DOHH2 (cell line): ENCODE measurements at regions not wholly inside any gene's neighbourhood (a gene's known extent, or its start where the extent isn't known, plus 50 kb on each side); places are given as distances from the start of the nearest gene placed in this dataset.
"Not testable (repeated sequence)": the region's sequence is repeated elsewhere in the genome, so short reads cannot be mapped to it uniquely, and the experiment has no call there.

ENCODE experiments used
- H3F3A ChIP-seq: fragments of 200-600 bp; sonication (generic), shearing (Covaris generic); 2 replicates; pipeline ENCODE4 v1.6.0; 2016; ENCODE audit warnings: antibody characterized with exemption, mild to moderate bottlenecking; ENCODE audit not compliant: control insufficient read depth, insufficient read depth
- H3K27ac ChIP-seq: fragments of 200-600 bp; sonication (generic); 2 replicates; pipeline ENCODE4 v1.5.1; 2014; ENCODE audit warnings: low read depth, mild to moderate bottlenecking, low read length, moderate library complexity
- H3K27me3 ChIP-seq: fragments of 200-600 bp; sonication (generic); 2 replicates; pipeline ENCODE4 v1.6.1; 2014; ENCODE audit warnings: mild to moderate bottlenecking, low read length, mixed read lengths; ENCODE audit not compliant: control insufficient read depth
- H3K36me3 ChIP-seq: fragments of 200-600 bp; sonication (generic); 2 replicates; pipeline ENCODE4 v1.6.1; 2014; ENCODE audit warnings: mild to moderate bottlenecking, low read length, moderate library complexity, mixed read lengths; ENCODE audit not compliant: control insufficient read depth
- H3K4me1 ChIP-seq: fragments of 200-600 bp; sonication (generic); 2 replicates; pipeline ENCODE4 v1.6.1; 2014; ENCODE audit warnings: mild to moderate bottlenecking, low read length, mixed read lengths; ENCODE audit not compliant: control insufficient read depth
- H3K4me2 ChIP-seq: fragments of 200-600 bp; sonication (generic); 2 replicates; pipeline ENCODE4 v1.6.0; 2014; ENCODE audit warnings: mild to moderate bottlenecking, low read length, moderate library complexity
- H3K4me3 ChIP-seq: fragments of 200-600 bp; sonication (generic); 2 replicates; pipeline ENCODE4 v1.5.1; 2014; ENCODE audit warnings: mild to moderate bottlenecking, low read length, mixed read lengths
- H3K79me2 ChIP-seq: fragments of 200-600 bp; sonication (generic); 2 replicates; pipeline ENCODE4 v1.6.1; 2014; ENCODE audit warnings: mild to moderate bottlenecking, low read length, mixed read lengths; ENCODE audit not compliant: control insufficient read depth
- H3K9me2 ChIP-seq: fragments of 200-600 bp; sonication (generic); replicated peaks from 2 replicates; pipeline ENCODE4 v1.6.1; 2014; ENCODE audit warnings: mild to moderate bottlenecking, low read length, mixed read lengths; ENCODE audit not compliant: control insufficient read depth
- H3K9me3 ChIP-seq: fragments of 200-600 bp; sonication (generic); 2 replicates; pipeline ENCODE4 v1.6.1; 2014; ENCODE audit warnings: antibody characterized with exemption, low read length, mixed read lengths; ENCODE audit not compliant: control insufficient read depth, insufficient read depth
- H4K20me1 ChIP-seq: fragments of 200-600 bp; sonication (generic); 2 replicates; pipeline ENCODE4 v1.6.0; 2014; ENCODE audit warnings: low read depth, mild to moderate bottlenecking, antibody characterized with exemption, low read length, moderate library complexity; ENCODE audit not compliant: control insufficient read depth, insufficient read depth
- EZH2phosphoT487 ChIP-seq: fragments of 200-600 bp; sonication (generic); IDR thresholded peaks from 2 replicates; pipeline ENCODE4 v1.6.1; 2017; ENCODE audit warnings: borderline replicate concordance, mild to moderate bottlenecking, antibody characterized with exemption, low read length, moderate library complexity, mixed read lengths
- TF ChIP-seq, protein P1 (sequence below): fragments of 200-600 bp; sonication (generic); IDR thresholded peaks from one replicate; pipeline ENCODE4 v1.5.1; 2014; ENCODE audit warnings: antibody characterized with exemption, mild to moderate bottlenecking, low read depth, low read length; ENCODE audit not compliant: poor library complexity, severe bottlenecking

DNA sequence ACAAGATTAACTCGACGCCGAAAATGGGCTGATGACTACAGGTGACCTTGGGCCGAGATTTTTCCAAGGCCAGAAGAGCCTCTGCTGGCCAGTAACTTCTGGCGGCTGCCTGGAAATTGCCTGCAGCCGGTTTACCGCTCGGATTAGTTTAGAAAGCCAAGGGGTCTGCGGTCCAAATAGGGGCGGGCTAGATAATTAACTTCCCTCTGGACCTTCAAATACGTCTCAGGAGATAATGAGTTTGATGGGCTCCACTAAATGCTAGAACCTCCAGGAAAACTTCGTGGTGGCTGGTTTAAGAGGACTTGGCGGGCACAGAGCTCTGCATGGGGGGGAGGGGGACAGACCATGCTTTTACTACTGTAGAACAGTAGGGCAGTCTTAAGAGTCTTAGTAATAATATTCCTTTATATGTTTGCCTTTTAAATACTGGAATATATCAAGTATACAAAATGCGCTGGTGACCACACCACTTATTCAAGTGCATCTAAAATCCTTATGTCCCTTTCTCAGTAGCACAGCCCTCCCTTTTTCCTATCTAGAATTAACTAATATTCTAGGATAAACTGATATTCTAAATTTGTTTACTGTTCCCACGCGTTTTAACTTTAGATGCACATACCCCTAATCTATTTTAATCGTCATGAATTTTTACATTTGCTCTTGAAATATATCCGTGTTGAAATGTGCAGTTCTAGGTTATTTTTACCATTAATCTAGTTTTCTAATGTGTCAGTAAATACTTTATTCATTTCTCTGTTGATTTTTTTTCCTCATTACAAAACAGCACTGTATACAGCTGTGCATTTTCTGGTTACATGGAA, 107.5 kb upstream of the PRSS16 start:
- no peaks in the 10 kb centered on the region for H3K9me2 ChIP-seq
- H3K27ac ChIP-seq, result peak overlapping the region; percentile 99
- peaks cover 80% of the 10 kb centered on the region for H3K4me1 ChIP-seq
- no peaks in the 10 kb centered on the region for H4K20me1 ChIP-seq
- peaks cover 18% of the 10 kb centered on the region for H3K36me3 ChIP-seq
- H3K9me3 ChIP-seq, result no peaks in the 10 kb centered on the region
- TF ChIP-seq, protein P1, sequence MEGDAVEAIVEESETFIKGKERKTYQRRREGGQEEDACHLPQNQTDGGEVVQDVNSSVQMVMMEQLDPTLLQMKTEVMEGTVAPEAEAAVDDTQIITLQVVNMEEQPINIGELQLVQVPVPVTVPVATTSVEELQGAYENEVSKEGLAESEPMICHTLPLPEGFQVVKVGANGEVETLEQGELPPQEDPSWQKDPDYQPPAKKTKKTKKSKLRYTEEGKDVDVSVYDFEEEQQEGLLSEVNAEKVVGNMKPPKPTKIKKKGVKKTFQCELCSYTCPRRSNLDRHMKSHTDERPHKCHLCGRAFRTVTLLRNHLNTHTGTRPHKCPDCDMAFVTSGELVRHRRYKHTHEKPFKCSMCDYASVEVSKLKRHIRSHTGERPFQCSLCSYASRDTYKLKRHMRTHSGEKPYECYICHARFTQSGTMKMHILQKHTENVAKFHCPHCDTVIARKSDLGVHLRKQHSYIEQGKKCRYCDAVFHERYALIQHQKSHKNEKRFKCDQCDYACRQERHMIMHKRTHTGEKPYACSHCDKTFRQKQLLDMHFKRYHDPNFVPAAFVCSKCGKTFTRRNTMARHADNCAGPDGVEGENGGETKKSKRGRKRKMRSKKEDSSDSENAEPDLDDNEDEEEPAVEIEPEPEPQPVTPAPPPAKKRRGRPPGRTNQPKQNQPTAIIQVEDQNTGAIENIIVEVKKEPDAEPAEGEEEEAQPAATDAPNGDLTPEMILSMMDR, result no peak
- TF ChIP-seq EZH2phosphoT487, result no peak
- H3F3A ChIP-seq, result peaks cover 42% of the 10 kb centered on the region
- peak overlapping the region; percentile 87 for H3K4me2 ChIP-seq
- no peaks in the 10 kb centered on the region for H3K27me3 ChIP-seq
- H3K4me3 ChIP-seq, result peak overlapping the region; percentile 83
- no peaks in the 10 kb centered on the region; the same call in 1 of the 2 replicates for H3K79me2 ChIP-seq

DNA sequence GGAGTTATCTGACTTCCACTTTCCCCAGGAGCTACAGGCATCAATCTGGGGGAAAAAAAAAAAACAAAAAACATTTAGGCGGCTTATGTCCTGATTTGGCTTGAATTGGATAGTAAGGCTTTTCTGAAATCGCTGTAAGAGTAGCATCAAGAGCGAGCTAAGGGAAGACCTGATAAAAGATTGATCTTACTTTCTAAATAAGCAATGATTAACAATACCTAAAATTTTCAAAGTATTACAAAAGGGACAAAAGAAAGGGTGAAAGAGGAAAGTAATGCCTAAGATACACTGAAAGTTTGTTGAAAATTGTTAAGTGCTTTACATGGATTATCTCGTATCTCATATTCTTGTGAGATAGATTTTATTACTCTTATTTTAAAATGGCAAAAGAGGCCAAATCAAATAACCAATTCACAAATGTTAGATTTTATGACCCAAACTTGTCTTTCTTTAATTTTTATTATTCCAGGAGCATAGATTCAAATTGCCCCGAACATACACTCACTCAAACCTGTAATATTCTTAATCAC, 106.4 kb upstream of the PRSS16 start:
- no peaks in the 10 kb centered on the region for H3K9me3 ChIP-seq
- peak overlapping the region; percentile 99 for H3K27ac ChIP-seq
- H4K20me1 ChIP-seq, result no peaks in the 10 kb centered on the region
- no peaks in the 10 kb centered on the region for H3K27me3 ChIP-seq
- no peaks in the 10 kb centered on the region for H3K9me2 ChIP-seq
- H3K79me2 ChIP-seq, result no peaks in the 10 kb centered on the region; the same call in 1 of the 2 replicates
- H3K4me2 ChIP-seq, result peak overlapping the region; percentile 77
- peak overlapping the region; percentile 59 for H3K4me3 ChIP-seq
- TF ChIP-seq, protein P1, result no peak
- no peak for TF ChIP-seq EZH2phosphoT487
- peaks cover 25% of the 10 kb centered on the region for H3K36me3 ChIP-seq
- H3F3A ChIP-seq, result peaks cover 45% of the 10 kb centered on the region
- peaks cover 82% of the 10 kb centered on the region for H3K4me1 ChIP-seq

DNA sequence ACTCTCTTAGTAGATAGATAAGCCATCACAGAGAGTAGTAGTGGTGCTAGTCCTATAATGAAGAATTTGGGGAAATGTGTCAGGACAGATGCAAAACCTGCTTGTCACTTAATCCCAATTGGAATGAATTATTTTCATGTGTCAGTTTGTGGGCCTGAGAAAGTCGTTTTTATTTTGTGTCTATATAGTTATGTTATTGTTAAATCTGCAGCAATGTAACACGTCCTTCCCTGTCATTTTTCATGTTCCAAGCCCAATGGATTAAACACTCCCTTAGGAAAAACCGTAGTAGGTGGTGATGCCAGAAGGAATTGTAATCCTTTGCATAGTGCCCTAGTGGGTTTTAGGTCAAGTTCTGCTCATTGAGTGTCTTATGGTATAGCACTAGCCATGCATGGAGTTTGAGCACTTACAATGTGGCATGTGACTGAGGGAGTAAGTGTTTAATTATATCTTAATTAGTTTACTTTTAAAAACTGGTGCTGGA, 105.9 kb upstream of the PRSS16 start:
- Histone ChIP-seq H3K27ac (peak overlapping the region; percentile 99), H3K4me2 (peak overlapping the region; percentile 77)

DNA sequence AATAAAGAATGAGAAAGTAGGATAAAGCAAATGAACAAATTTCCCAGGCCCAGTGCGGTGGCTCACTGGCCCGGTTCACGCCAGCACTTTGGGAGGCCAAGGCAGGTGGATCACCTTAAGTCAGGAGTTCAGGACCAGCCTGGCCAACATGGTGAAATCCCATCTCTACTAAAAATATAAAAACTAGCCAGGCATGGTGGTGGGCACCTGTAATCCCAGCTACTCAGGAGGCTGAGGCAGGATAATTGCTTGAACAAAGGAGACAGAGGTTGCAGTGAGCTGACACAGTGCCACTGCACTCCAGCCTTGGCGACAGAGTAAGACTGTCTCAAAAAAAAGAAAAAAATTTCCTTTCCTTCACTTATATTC, 104.5 kb upstream of the PRSS16 start:
- not testable (repeated sequence) for H3K79me2 ChIP-seq, H3K9me3 ChIP-seq, H3K9me2 ChIP-seq, H3K27me3 ChIP-seq, H4K20me1 ChIP-seq
- Histone ChIP-seq H3K36me3 (peaks cover 27% of the 10 kb centered on the region), H3K4me3 (peak overlapping the region; percentile 14), H3K4me2 (peak overlapping the region; percentile 77), H3K4me1 (peaks cover 76% of the 10 kb centered on the region), H3K27ac (peak overlapping the region; percentile 99), H3F3A (peaks cover 53% of the 10 kb centered on the region)

More for the DNA sequence above, 105.9 kb upstream of the PRSS16 start:
- Histone ChIP-seq H3K27me3 (no peaks in the 10 kb centered on the region), H3K79me2 (no peaks in the 10 kb centered on the region; the same call in 1 of the 2 replicates), H3F3A (peaks cover 47% of the 10 kb centered on the region), H3K36me3 (peaks cover 27% of the 10 kb centered on the region), H3K9me2 (no peaks in the 10 kb centered on the region), H3K4me3 (peak overlapping the region; percentile 59), H4K20me1 (no peaks in the 10 kb centered on the region), H3K9me3 (no peaks in the 10 kb centered on the region), H3K4me1 (peaks cover 81% of the 10 kb centered on the region)
- no peak for TF ChIP-seq EZH2phosphoT487
- TF ChIP-seq, protein P1, result no peak
